ENCODE measurements at regions not wholly inside any gene's neighbourhood (a gene's known extent, or its start where the extent isn't known, plus 50 kb on each side); places are given as distances from the start of the nearest gene placed in this dataset.

DNA sequence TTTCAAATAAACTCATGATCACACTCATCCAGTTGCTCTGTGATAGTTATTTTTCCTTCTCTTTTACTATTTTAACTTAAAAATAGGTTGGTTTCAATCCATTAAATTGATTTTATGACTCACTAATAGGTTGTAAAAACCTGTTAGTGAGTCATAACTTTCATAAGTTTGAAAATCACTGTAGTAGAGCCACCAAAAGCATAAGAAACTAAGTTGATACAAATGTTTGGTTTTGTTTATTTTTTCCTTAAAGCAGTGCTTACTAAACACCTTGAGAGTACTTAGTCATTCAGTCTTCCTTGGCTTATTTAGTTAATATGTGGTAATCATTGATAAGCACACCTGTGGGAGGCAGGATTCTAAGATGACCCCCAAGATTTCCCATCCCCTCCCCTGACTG lies 312.1 kb upstream of the MAN1A1 start:
- H3K9ac ChIP-seq (ENCODE audit: insufficient read depth, low read length, poor library complexity, severe bottlenecking), result no peak overlapping the region
- Mint-ChIP-seq H3K9me3 (peaks cover 0 to 14% (median 12%) of the 10 kb centered on the region in 7 donors), H3K27ac (no peak overlapping the region), H3K4me3 (no peak overlapping the region), H3K36me3 (no peaks in the 10 kb centered on the region), H3K4me1 (no peaks in the 10 kb centered on the region), H3K27me3 (ENCODE audit: low read depth in 3 of 3) (no peaks in the 10 kb centered on the region)
- TF ChIP-seq, protein P1, sequence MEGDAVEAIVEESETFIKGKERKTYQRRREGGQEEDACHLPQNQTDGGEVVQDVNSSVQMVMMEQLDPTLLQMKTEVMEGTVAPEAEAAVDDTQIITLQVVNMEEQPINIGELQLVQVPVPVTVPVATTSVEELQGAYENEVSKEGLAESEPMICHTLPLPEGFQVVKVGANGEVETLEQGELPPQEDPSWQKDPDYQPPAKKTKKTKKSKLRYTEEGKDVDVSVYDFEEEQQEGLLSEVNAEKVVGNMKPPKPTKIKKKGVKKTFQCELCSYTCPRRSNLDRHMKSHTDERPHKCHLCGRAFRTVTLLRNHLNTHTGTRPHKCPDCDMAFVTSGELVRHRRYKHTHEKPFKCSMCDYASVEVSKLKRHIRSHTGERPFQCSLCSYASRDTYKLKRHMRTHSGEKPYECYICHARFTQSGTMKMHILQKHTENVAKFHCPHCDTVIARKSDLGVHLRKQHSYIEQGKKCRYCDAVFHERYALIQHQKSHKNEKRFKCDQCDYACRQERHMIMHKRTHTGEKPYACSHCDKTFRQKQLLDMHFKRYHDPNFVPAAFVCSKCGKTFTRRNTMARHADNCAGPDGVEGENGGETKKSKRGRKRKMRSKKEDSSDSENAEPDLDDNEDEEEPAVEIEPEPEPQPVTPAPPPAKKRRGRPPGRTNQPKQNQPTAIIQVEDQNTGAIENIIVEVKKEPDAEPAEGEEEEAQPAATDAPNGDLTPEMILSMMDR (IDR thresholded peaks at IDR 0.05), result no peak
- H3K9me3 ChIP-seq (replicated peaks in 1 of 2; ENCODE audit: control insufficient read depth in 1 of 2, insufficient read depth in 1 of 2, low read length in 2 of 2), result peaks cover 0 to 3% of the 10 kb centered on the region in 2 donors
- H3K4me1 ChIP-seq (ENCODE audit: control insufficient read depth in 1 of 2, insufficient read depth in 2 of 2, low read length in 2 of 2), result no peaks in the 10 kb centered on the region
- no peaks in the 10 kb centered on the region for H3K27me3 ChIP-seq (ENCODE audit: control insufficient read depth in 2 of 2, insufficient read depth in 2 of 2, low read length in 2 of 2)
- no peaks in the 10 kb centered on the region for H4K20me1 ChIP-seq (ENCODE audit: insufficient read depth, low read length)
- no peak overlapping the region for H3K4me2 ChIP-seq (replicated peaks; ENCODE audit: extremely low read depth, low read length, poor library complexity, severe bottlenecking)
- no peak for DNase-seq
- no peaks in the 10 kb centered on the region for H3K36me3 ChIP-seq (replicated peaks in 1 of 2; ENCODE audit: control insufficient read depth in 1 of 2, insufficient read depth in 2 of 2, low read length in 2 of 2)
- intact Hi-C loops (cut with micrococcal nuclease), result no loop called here
- H3K27ac ChIP-seq (ENCODE audit: low read depth in 1 of 2, low read length in 2 of 2), result no peak overlapping the region
- H3K79me2 ChIP-seq (ENCODE audit: insufficient read depth, low read length), result no peaks in the 10 kb centered on the region
- H3K4me3 ChIP-seq (replicated peaks in 1 of 3; ENCODE audit: low read depth in 2 of 3, low read length in 3 of 3), result no peak overlapping the region
- no peak overlapping the region for H2AFZ ChIP-seq (ENCODE audit: insufficient read depth, low read depth, low read length, poor library complexity, severe bottlenecking)

GRCh38 chr6:119661078-119661477 lies 311.5 kb upstream of the MAN1A1 start:
- H3K4me1 ChIP-seq (ENCODE audit: control insufficient read depth in 1 of 2, insufficient read depth in 2 of 2, low read length in 2 of 2), result no peaks in the 10 kb centered on the region
- intact Hi-C loops (cut with micrococcal nuclease), result no loop called here
- H3K36me3 ChIP-seq (replicated peaks in 1 of 2; ENCODE audit: control insufficient read depth in 1 of 2, insufficient read depth in 2 of 2, low read length in 2 of 2), result no peaks in the 10 kb centered on the region
- H3K4me2 ChIP-seq (replicated peaks; ENCODE audit: extremely low read depth, low read length, poor library complexity, severe bottlenecking), result no peak overlapping the region
- no peak overlapping the region for H3K9ac ChIP-seq (ENCODE audit: insufficient read depth, low read length, poor library complexity, severe bottlenecking)
- H3K27me3 Mint-ChIP-seq (ENCODE audit: low read depth in 3 of 3), result no peaks in the 10 kb centered on the region
- H3K27me3 ChIP-seq (ENCODE audit: control insufficient read depth in 2 of 2, insufficient read depth in 2 of 2, low read length in 2 of 2), result no peaks in the 10 kb centered on the region
- H3K36me3 Mint-ChIP-seq, result no peaks in the 10 kb centered on the region
- H3K27ac ChIP-seq (ENCODE audit: low read depth in 1 of 2, low read length in 2 of 2), result no peak overlapping the region
- no peak overlapping the region for H3K27ac Mint-ChIP-seq
- no peak overlapping the region for H3K4me3 Mint-ChIP-seq
- DNase-seq, result no peak
- WGBS (ENCODE audit: insufficient coverage), result 92% methylated on average over 2 of the region's 4 CpGs
- no peak overlapping the region for H2AFZ ChIP-seq (ENCODE audit: insufficient read depth, low read depth, low read length, poor library complexity, severe bottlenecking)
- no peak overlapping the region for H3K4me3 ChIP-seq (replicated peaks in 1 of 3; ENCODE audit: low read depth in 2 of 3, low read length in 3 of 3)
- TF ChIP-seq, protein P1 (IDR thresholded peaks at IDR 0.05), result no peak
- no peaks in the 10 kb centered on the region for H3K4me1 Mint-ChIP-seq
- H3K9me3 Mint-ChIP-seq, result peaks cover 0 to 12% (median 11%) of the 10 kb centered on the region in 7 donors
- H3K79me2 ChIP-seq (ENCODE audit: insufficient read depth, low read length), result no peaks in the 10 kb centered on the region
- H3K9me3 ChIP-seq (replicated peaks in 1 of 2; ENCODE audit: control insufficient read depth in 1 of 2, insufficient read depth in 1 of 2, low read length in 2 of 2), result peaks cover 0 to under 1% of the 10 kb centered on the region in 2 donors
- no peaks in the 10 kb centered on the region for H4K20me1 ChIP-seq (ENCODE audit: insufficient read depth, low read length)
